Trophoblast cell (in vitro differentiated cells and primary cell): ENCODE measurements at regions not wholly inside any gene's neighbourhood (a gene's known extent, or its start where the extent isn't known, plus 50 kb on each side); places are given as distances from the start of the nearest gene placed in this dataset.

Source experiments
- DNase-seq, 2 donors: peaks; one replicate each; pipeline ENCODE4 v3.0.0-alpha.2; 2016
- H2AFZ ChIP-seq: 2 replicates; pipeline ENCODE4 v1.6.1; 2013; ENCODE audit warnings: low read length, moderate library complexity, mild to moderate bottlenecking; ENCODE audit not compliant: insufficient read depth, poor library complexity
- H2AK5ac ChIP-seq: 2 replicates; pipeline ENCODE4 v1.6.1; 2013; ENCODE audit warnings: mild to moderate bottlenecking, low read length
- H2BK120ac ChIP-seq: 2 replicates; pipeline ENCODE4 v1.6.1; 2013; ENCODE audit warnings: low read length, mild to moderate bottlenecking, moderate library complexity; ENCODE audit not compliant: insufficient read depth, poor library complexity
- H2BK12ac ChIP-seq: 2 replicates; pipeline ENCODE4 v1.6.1; 2013; ENCODE audit warnings: mild to moderate bottlenecking, low read length, moderate library complexity
- H2BK5ac ChIP-seq: 2 replicates; pipeline ENCODE4 v1.6.1; 2013; ENCODE audit warnings: low read length, low read depth, moderate library complexity, mild to moderate bottlenecking; ENCODE audit not compliant: poor library complexity
- H3K14ac ChIP-seq: 2 replicates; pipeline ENCODE4 v1.6.1; 2013; ENCODE audit warnings: mild to moderate bottlenecking, low read length
- H3K18ac ChIP-seq: 2 replicates; pipeline ENCODE4 v1.6.1; 2013; ENCODE audit warnings: mild to moderate bottlenecking, low read length
- H3K23ac ChIP-seq: 2 replicates; pipeline ENCODE4 v1.6.1; 2013; ENCODE audit warnings: low read length
- H3K27ac ChIP-seq: 2 replicates; pipeline ENCODE4 v1.5.1; 2013; ENCODE audit warnings: low read depth, mild to moderate bottlenecking, inconsistent platforms, low read length, moderate library complexity
- H3K27me3 ChIP-seq: 2 replicates; pipeline ENCODE4 v1.6.1; 2013; ENCODE audit warnings: inconsistent platforms, mild to moderate bottlenecking, low read length, moderate library complexity; ENCODE audit not compliant: insufficient read depth
- H3K36me3 ChIP-seq, 2 experiments: 1 replicate in 1 of 2; 2 replicates in 1 of 2; pipeline ENCODE4 v1.6.1; 2013; ENCODE audit warnings: low read length in 2 of 2, mild to moderate bottlenecking in 2 of 2, moderate library complexity in 1 of 2; ENCODE audit not compliant: insufficient read depth in 2 of 2, control insufficient read depth in 1 of 2
- H3K4ac ChIP-seq: 2 replicates; pipeline ENCODE4 v1.6.1; 2013; ENCODE audit warnings: low read depth, mild to moderate bottlenecking, low read length, moderate library complexity
- H3K4me1 ChIP-seq, 2 experiments: 1 replicate in 1 of 2; 2 replicates in 1 of 2; pipeline ENCODE4 v1.6.1; 2013; ENCODE audit warnings: low read length in 2 of 2, mild to moderate bottlenecking in 2 of 2, moderate library complexity in 1 of 2; ENCODE audit not compliant: insufficient read depth in 2 of 2, control insufficient read depth in 1 of 2
- H3K4me2 ChIP-seq: 2 replicates; pipeline ENCODE4 v1.6.1; 2013; ENCODE audit warnings: inconsistent platforms, mild to moderate bottlenecking, low read length, moderate library complexity
- H3K4me3 ChIP-seq: 2 replicates; pipeline ENCODE4 v1.5.1; 2013; ENCODE audit warnings: mild to moderate bottlenecking, low read depth, low read length, inconsistent platforms
- H3K79me1 ChIP-seq: one replicate; pipeline ENCODE4 v1.6.1; 2013; ENCODE audit warnings: low read length
- H3K79me2 ChIP-seq: 2 replicates; pipeline ENCODE4 v1.6.1; 2013; ENCODE audit warnings: low read length, mild to moderate bottlenecking; ENCODE audit not compliant: control insufficient read depth, insufficient read depth, poor library complexity
- H3K9ac ChIP-seq: 2 replicates; pipeline ENCODE4 v1.6.1; 2013; ENCODE audit warnings: mild to moderate bottlenecking, low read length
- H3K9me3 ChIP-seq: 2 replicates; pipeline ENCODE4 v1.6.1; 2013; ENCODE audit warnings: low read depth, mild to moderate bottlenecking, control low read depth, inconsistent platforms, low read length; ENCODE audit not compliant: insufficient read depth
- H4K12ac ChIP-seq: 2 replicates; pipeline ENCODE4 v1.6.1; 2013; ENCODE audit warnings: low read depth, mild to moderate bottlenecking, low read length, moderate library complexity
- H4K8ac ChIP-seq: 2 replicates; pipeline ENCODE4 v1.6.1; 2013; ENCODE audit warnings: low read depth, mild to moderate bottlenecking, low read length, moderate library complexity
- H4K91ac ChIP-seq: one replicate; pipeline ENCODE4 v1.6.1; 2013; ENCODE audit warnings: low read depth, mild to moderate bottlenecking, low read length, moderate library complexity
- whole genome bisulfite sequencing: extraction: QIAGEN DNeasy Blood & Tissue Kit; methylation state at CpG from one replicate; pipeline ENCODE4 v1.1.7; 2013; ENCODE audit warnings: missing lambda C conversion rate; ENCODE audit not compliant: insufficient read length, insufficient coverage; ENCODE audit errors: extremely low coverage; 5-methylcytosine and 5-hydroxymethylcytosine counted together

DNA sequence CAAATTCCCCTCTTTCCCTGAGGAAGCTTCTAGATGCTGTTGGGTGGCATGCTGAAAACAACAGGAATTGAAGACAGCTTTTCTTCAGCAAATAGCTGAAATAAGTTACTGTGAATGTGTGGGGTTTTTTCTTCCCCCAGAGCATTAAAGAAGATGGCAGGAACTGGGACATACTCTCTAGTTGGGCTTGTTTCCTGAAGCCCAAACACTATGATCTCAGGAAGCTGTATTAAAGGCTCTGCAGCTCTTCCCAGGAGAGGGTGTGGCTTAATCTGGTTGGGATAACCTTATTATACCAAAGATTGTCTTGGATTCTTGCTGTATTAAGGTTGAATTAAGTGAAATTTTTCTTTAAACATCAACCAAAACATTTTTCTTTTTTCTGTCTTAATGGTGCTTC, 64.9 kb upstream of the LMO4 start:
- Histone ChIP-seq H3K4me1 (no peaks in the 10 kb centered on the region), H3K79me2 (no peaks in the 10 kb centered on the region), H3K23ac (no peak overlapping the region), H4K8ac (no peak overlapping the region), H4K12ac (no peak overlapping the region), H3K18ac (no peak overlapping the region), H2BK12ac (no peak overlapping the region), H3K14ac (no peak overlapping the region), H3K27me3 (no peaks in the 10 kb centered on the region), H2BK120ac (no peak overlapping the region), H3K27ac (no peak overlapping the region), H2AK5ac (no peak overlapping the region), H3K36me3 (no peaks in the 10 kb centered on the region), H3K4me2 (no peak overlapping the region), H2AFZ (no peak overlapping the region), H2BK5ac (no peak overlapping the region), H3K9ac (no peak overlapping the region), H3K4me3 (no peak overlapping the region), H3K4ac (no peak overlapping the region), H3K79me1 (no peaks in the 10 kb centered on the region), H3K9me3 (no peaks in the 10 kb centered on the region), H4K91ac (no peak overlapping the region)
- no peak for DNase-seq

DNA sequence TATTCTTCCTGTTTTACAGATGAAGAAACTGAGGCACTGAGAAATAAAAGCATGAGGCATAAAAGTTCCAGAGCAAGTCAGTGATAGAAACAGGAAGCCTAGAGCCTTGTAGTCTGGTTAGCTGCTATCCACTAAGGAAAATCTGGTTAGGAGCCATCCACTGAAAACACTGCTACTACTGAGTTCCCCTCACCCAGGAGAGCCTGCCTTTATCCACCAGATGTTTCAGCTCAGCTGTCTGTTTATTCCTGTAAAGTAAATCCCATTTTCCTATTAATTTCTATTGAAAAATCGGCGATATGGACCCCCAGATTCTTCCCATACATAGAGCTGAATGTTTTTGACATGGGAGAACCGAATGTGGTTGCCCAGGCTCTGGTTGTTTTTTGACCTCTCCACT, 63.7 kb upstream of the LMO4 start:
- Histone ChIP-seq H3K14ac (no peak overlapping the region), H4K91ac (no peak overlapping the region), H3K79me1 (no peaks in the 10 kb centered on the region), H3K23ac (no peak overlapping the region), H2AFZ (no peak overlapping the region), H3K9ac (no peak overlapping the region), H3K9me3 (no peaks in the 10 kb centered on the region), H3K79me2 (no peaks in the 10 kb centered on the region), H3K4me2 (no peak overlapping the region), H3K4me3 (no peak overlapping the region), H4K8ac (no peak overlapping the region), H2BK120ac (no peak overlapping the region), H3K27me3 (no peaks in the 10 kb centered on the region), H2BK5ac (no peak overlapping the region), H3K36me3 (no peaks in the 10 kb centered on the region), H3K4me1 (no peaks in the 10 kb centered on the region), H3K27ac (no peak overlapping the region), H3K18ac (no peak overlapping the region), H2AK5ac (no peak overlapping the region), H3K4ac (no peak overlapping the region), H4K12ac (no peak overlapping the region), H2BK12ac (no peak overlapping the region)
- no peak for DNase-seq
- WGBS: no CpG with 5 or more reads among the region's 3 CpGs

DNA sequence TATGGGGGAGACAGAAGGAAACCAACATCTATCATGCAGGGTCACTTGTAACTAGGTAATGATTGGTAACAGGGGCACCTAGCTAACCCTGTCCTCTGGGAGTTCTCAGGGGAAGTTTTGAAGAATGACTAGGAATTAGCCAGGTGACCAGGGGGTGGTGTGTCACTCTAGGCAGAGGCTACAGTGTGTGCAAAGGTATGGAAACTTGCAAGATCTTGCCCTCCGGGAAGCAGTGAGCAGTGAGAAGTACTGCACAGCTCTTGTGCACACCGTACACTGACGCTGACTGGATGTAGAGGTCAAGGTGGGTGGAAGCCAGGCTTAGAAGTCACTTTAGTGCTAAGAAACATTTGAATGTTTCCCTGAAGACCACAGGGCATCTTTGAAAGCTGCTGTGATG, 62.9 kb upstream of the LMO4 start:
- no CpG with 5 or more reads among the region's 3 CpGs for WGBS
- H3K36me3 ChIP-seq: no peaks in the 10 kb centered on the region
- DNase-seq: peak; percentile 88
- H3K18ac ChIP-seq: no peak overlapping the region
- no peak overlapping the region for H4K91ac ChIP-seq
- no peak overlapping the region for H3K4me3 ChIP-seq
- H3K9ac ChIP-seq: no peak overlapping the region
- no peak overlapping the region for H2AK5ac ChIP-seq
- H2BK12ac ChIP-seq: no peak overlapping the region
- no peak overlapping the region for H4K8ac ChIP-seq
- H3K79me1 ChIP-seq: no peaks in the 10 kb centered on the region
- H3K14ac ChIP-seq: no peak overlapping the region
- H3K27ac ChIP-seq: no peak overlapping the region
- no peak overlapping the region for H2BK120ac ChIP-seq
- no peaks in the 10 kb centered on the region for H3K79me2 ChIP-seq
- H3K4me1 ChIP-seq: no peaks in the 10 kb centered on the region
- no peak overlapping the region for H3K4me2 ChIP-seq
- H3K27me3 ChIP-seq: no peaks in the 10 kb centered on the region
- H3K9me3 ChIP-seq: no peaks in the 10 kb centered on the region
- H3K4ac ChIP-seq: no peak overlapping the region
- no peak overlapping the region for H4K12ac ChIP-seq
- H2AFZ ChIP-seq: no peak overlapping the region
- H2BK5ac ChIP-seq: no peak overlapping the region
- no peak overlapping the region for H3K23ac ChIP-seq

DNA sequence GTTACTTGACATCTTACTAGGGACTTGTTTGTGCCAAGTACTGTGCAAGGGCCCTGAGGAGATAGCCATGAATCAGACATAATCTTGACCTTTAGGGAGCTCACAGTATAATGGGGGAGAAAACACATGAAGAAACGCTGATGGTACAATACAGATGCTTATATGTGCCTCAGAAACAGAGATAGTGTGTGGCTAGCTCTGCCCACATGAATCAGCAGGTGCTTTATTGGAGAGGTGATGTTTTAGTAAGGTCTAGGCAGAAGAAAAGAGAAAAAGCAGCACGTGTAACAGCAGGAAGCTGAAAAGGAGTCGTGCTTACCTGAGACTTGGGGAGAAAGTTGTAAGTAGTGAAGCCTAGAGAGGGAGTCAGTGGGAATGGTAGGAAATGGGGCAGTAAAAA, 60.6 kb upstream of the LMO4 start:
- Histone ChIP-seq H3K27me3 (no peaks in the 10 kb centered on the region), H4K91ac (no peak overlapping the region), H3K4me2 (no peak overlapping the region), H3K4me1 (peaks cover 0 to 2% of the 10 kb centered on the region in 2 experiments), H3K23ac (no peak overlapping the region), H2AFZ (no peak overlapping the region), H3K79me2 (no peaks in the 10 kb centered on the region), H3K4me3 (no peak overlapping the region), H3K36me3 (no peaks in the 10 kb centered on the region), H3K27ac (no peak overlapping the region), H4K12ac (no peak overlapping the region), H4K8ac (no peak overlapping the region), H2BK12ac (no peak overlapping the region), H3K9me3 (no peaks in the 10 kb centered on the region), H3K79me1 (no peaks in the 10 kb centered on the region), H3K18ac (no peak overlapping the region), H2BK120ac (no peak overlapping the region), H3K4ac (no peak overlapping the region), H3K9ac (no peak overlapping the region), H2BK5ac (no peak overlapping the region), H2AK5ac (no peak overlapping the region), H3K14ac (no peak overlapping the region)
- no CpG with 5 or more reads among the region's 3 CpGs for WGBS
- DNase-seq: no peak

DNA sequence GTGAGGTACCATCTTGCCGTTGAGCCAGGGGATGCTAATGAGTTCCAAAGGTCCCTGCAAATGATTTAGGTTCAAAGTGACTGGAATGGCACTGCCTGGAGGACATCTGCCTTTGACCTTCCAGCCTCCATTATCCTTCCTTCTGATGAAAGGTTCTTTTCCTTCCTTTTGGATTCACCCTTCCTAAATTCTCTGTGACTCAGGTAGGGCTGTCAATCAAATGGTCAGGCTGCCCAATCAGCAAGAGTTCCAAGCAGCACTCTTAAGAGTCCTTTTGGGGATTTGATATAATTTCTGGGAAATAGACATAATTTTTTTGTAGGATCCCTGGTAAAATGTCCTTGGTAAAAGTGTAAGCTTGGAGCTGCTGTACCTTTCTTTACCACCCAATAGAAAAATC, 58.8 kb upstream of the LMO4 start:
- H3K23ac ChIP-seq: no peak overlapping the region
- H3K18ac ChIP-seq: no peak overlapping the region
- H2BK120ac ChIP-seq: no peak overlapping the region
- peaks cover 2 to 5% of the 10 kb centered on the region in 2 experiments for H3K4me1 ChIP-seq
- no peak overlapping the region for H2BK5ac ChIP-seq
- H3K79me1 ChIP-seq: no peaks in the 10 kb centered on the region
- no peak overlapping the region for H3K4me3 ChIP-seq
- no peaks in the 10 kb centered on the region for H3K9me3 ChIP-seq
- no peaks in the 10 kb centered on the region for H3K79me2 ChIP-seq
- no peak overlapping the region for H2AK5ac ChIP-seq
- no peak overlapping the region for H4K91ac ChIP-seq
- H3K4me2 ChIP-seq: no peak overlapping the region
- no peak overlapping the region for H4K12ac ChIP-seq
- H3K4ac ChIP-seq: no peak overlapping the region
- H4K8ac ChIP-seq: no peak overlapping the region
- no peaks in the 10 kb centered on the region for H3K27me3 ChIP-seq
- no CpG with 5 or more reads among the region's 1 CpG for whole genome bisulfite sequencing
- H3K36me3 ChIP-seq: no peaks in the 10 kb centered on the region
- no peak overlapping the region for H2BK12ac ChIP-seq
- no peak overlapping the region for H2AFZ ChIP-seq
- no peak overlapping the region for H3K14ac ChIP-seq
- DNase-seq: no peak
- H3K9ac ChIP-seq: no peak overlapping the region
- H3K27ac ChIP-seq: no peak overlapping the region
